Activated T-helper 2 cell treated with anti-CD3 and anti-CD28 coated beads, Interferon-gamma antibody, Interleukin-2, Interleukin-4, amounts not matched to agents 10 μg/mL and 5 μg/mL and 100 μg/mL, durations not matched to agents 14 hours and 24 hours and 36 hours (primary cell): ENCODE measurements at regions not wholly inside any gene's neighbourhood (a gene's known extent, or its start where the extent isn't known, plus 50 kb on each side); places are given as distances from the start of the nearest gene placed in this dataset.
"Not testable (repeated sequence)": the region's sequence is repeated elsewhere in the genome, so short reads cannot be mapped to it uniquely, and the experiment has no call there.

Experiments used
- DNase-seq: peaks from one replicate; pipeline ENCODE4 v3.0.0; 2021; ENCODE audit warnings: low spot score
- H3K27ac Mint-ChIP-seq: one replicate; pipeline ENCODE4 v1.8.0; 2021; ENCODE audit warnings: mixed read lengths
- H3K27me3 Mint-ChIP-seq: one replicate; pipeline ENCODE4 v1.8.0; 2021; ENCODE audit warnings: low read depth, mixed read lengths
- H3K36me3 Mint-ChIP-seq: one replicate; pipeline ENCODE4 v1.8.0; 2021; ENCODE audit warnings: low read depth, mixed read lengths
- H3K4me1 Mint-ChIP-seq: one replicate; pipeline ENCODE4 v1.8.0; 2021; ENCODE audit warnings: low read depth, mixed read lengths
- H3K4me3 Mint-ChIP-seq: one replicate; pipeline ENCODE4 v1.8.0; 2021; ENCODE audit warnings: low read depth, mild to moderate bottlenecking, moderate library complexity, mixed read lengths
- H3K9me3 Mint-ChIP-seq: one replicate; pipeline ENCODE4 v1.8.0; 2021; ENCODE audit warnings: mixed read lengths
- intact Hi-C: fragments of 100-400 bp; cut with micrococcal nuclease; formaldehyde crosslinking; loops from one replicate; pipeline ENCODE4 v1.15.1; 2023

DNA sequence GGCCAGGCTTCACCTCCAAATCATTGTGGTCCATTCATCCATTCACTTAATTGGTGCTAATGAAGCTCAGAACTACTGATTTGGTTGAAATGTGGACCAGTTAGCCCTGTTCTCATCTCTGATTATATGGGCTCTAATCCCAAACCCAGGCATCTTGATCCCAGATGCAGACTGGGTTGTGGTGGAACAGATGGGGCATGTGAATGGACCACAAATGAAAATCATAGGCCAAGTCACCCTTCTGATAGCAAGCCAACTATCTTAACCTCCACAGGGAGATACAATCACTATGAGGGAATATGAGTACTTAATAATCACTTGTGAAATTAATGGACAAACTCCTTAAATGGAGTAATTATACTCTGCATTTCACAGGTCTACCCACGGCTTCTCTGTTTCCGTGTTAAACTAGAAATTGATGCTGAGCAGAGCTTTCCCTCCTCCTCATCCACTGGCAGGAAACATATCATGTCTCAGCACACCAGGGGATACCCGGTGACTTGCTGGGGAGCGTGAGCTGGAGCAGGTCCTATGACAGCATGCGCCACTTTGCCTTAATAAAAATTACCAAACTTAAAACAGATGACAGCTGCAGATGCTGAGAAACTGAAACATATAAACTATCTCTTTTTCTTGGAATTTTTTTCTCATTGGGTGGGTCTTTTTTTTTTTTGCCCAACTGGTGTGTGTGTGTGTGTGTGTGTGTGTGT lies 108.8 kb upstream of the HEY2 start:
- H3K36me3 Mint-ChIP-seq: no peaks in the 10 kb centered on the region
- intact Hi-C loops: no loop called here
- no peaks in the 10 kb centered on the region for H3K4me1 Mint-ChIP-seq
- DNase-seq: no peak
- no peak overlapping the region for H3K4me3 Mint-ChIP-seq
- H3K27ac Mint-ChIP-seq: no peak overlapping the region
- H3K9me3 Mint-ChIP-seq: no peaks in the 10 kb centered on the region
- H3K27me3 Mint-ChIP-seq: no peaks in the 10 kb centered on the region

DNA sequence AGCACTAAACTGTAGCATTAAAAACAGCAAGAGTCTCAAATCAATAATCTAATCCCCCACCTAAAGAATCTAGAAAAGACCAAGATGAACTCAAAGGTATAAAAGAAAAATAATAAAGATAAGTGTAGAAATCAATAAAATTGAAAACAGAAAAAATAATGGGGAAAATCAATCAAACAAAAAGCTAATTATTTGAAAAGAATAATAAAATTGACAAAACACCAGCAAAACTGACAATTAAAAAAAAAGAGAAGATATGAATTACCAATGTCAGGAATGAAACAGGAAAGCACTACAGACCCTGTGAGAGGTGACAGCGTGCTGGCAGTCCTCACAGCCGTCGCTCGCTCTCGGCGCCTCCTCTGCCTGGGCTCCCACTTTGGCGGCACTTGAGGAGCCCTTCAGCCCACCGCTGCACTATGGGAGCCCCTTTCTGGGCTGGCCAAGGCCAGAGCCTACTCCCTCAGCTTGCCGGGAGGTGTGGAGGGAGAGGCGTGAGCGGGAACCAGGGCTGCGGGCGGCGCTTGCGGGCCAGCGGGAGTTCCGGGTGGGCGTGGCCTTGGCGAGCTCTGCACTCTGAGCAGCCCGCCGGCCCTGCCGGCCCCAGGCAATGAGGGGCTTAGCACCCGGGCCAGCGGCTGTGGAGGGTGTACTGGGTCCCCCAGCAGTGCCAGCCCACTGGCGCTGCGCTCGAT lies 105.3 kb upstream of the HEY2 start:
- H3K27ac Mint-ChIP-seq, H3K36me3 Mint-ChIP-seq, intact Hi-C loops, H3K4me3 Mint-ChIP-seq, H3K27me3 Mint-ChIP-seq, H3K9me3 Mint-ChIP-seq, H3K4me1 Mint-ChIP-seq, DNase-seq: not testable (repeated sequence)

DNA sequence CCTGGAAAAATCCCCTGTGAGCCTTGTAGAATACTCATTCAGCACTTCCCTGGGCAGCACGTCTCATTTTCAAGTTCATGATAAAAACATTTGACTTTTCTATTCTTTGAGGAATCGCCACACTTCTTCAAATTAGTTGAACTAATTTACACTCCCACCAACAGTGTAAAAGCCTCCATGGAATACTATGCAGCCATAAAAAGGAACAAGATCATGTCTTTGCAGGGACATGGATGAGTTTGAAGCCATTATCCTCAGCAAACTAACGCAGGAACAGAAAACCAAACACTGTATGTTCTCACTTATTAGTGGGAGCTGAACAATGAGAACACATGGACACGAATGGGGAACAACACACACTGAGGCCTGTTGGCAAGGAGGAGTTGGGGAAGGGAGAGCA lies 102.0 kb upstream of the HEY2 start:
- Mint-ChIP-seq H3K9me3 (no peaks in the 10 kb centered on the region), H3K27me3 (peaks cover 4% of the 10 kb centered on the region), H3K4me3 (no peak overlapping the region), H3K27ac (no peak overlapping the region), H3K36me3 (no peaks in the 10 kb centered on the region), H3K4me1 (no peaks in the 10 kb centered on the region)
- DNase-seq: no peak
- intact Hi-C loops: no loop called here

DNA sequence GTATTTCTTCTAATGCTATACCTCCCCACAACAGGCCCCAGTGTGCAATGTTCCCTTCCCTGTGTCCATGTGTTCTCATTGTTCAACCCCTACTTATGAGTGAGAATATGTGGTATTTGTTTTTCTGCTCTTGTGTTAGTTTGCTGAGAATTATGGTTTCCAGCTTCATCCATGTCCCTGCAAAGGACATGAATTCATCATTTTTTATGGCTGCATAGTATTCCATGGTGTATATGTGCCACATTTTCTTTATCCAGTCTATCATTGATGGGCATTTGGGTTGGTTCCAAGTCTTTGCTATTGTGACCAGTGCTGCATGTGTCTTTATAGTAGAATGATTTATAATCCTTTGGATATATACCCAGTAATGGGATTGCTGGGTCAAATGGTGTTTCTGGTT lies 95.7 kb upstream of the HEY2 start:
- intact Hi-C loops, DNase-seq, H3K9me3 Mint-ChIP-seq, H3K27me3 Mint-ChIP-seq, H3K4me1 Mint-ChIP-seq, H3K36me3 Mint-ChIP-seq, H3K27ac Mint-ChIP-seq, H3K4me3 Mint-ChIP-seq: not testable (repeated sequence)

DNA sequence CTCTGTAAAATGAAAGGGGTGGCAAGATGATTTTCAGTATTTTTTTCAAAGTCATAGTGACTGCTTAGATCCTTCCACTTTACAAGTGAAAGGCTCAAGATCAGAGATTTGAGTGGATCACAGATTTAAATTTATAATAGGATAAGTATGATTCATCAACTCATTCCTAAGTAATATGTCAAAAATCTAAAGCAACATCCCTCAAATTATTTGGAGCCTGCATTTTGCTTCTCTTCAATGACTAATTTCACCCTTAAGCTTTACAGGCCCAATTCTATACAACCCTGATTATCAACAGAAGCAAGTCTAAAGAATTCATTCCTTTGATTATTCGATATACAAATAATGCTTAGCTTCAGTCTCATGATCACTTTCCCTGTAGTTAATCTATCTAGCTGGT lies 93.9 kb upstream of the HEY2 start:
- Mint-ChIP-seq H3K27me3 (peaks cover 9% of the 10 kb centered on the region), H3K4me1 (no peaks in the 10 kb centered on the region), H3K36me3 (no peaks in the 10 kb centered on the region), H3K9me3 (no peaks in the 10 kb centered on the region), H3K27ac (no peak overlapping the region), H3K4me3 (no peak overlapping the region)
- intact Hi-C loops: no loop called here
- DNase-seq: no peak

DNA sequence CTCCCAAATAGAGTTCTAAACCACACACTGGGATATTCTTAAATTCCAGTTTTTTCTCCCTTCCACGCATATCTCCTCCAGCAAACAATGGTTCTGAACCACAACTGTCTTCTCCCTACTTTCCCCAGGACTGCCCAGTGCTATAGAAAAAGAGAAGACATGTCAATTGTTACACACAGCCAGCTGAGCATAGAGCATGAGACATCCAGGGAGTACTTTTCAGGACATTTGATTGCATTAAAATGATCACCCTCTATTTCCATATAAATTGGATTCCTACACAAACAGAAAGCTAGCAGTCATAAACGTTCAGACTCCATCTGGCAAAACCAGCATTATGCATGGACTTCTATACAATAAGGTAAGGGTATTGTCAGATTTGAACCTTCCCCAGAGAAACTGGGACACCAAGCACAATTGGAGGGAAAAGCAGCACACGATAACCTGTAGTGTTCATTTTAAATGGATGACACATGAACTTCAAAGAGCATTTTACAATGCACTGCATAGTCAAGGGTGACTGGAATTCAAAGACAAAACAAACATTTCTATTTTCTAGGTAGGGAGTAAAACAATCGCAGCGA lies 93.1 kb upstream of the HEY2 start:
- Mint-ChIP-seq H3K9me3 (no peaks in the 10 kb centered on the region), H3K27ac (no peak overlapping the region), H3K27me3 (peaks cover 7% of the 10 kb centered on the region), H3K4me3 (no peak overlapping the region), H3K4me1 (no peaks in the 10 kb centered on the region), H3K36me3 (no peaks in the 10 kb centered on the region)
- intact Hi-C loops: no loop called here
- no peak for DNase-seq

DNA sequence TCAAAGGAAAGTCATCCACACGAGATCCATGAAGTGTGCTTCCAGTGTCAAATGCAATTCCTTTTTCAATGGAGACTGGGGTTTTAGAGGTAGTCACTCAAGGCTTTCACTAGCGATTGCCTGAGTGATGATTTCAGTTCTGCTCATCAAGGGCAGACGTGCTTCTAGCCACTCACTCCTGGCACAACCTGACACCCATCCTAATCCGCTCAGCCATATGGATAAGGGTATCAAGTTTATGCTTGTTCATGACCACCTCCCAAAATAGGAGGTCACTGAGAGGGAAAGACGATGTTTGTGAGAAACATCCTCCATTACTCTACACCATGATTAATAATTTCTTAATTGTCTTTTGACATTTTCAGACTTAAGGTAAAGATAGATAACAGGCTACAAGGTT lies 91.3 kb upstream of the HEY2 start:
- no peak overlapping the region for H3K27ac Mint-ChIP-seq
- H3K36me3 Mint-ChIP-seq: no peaks in the 10 kb centered on the region
- peaks cover under 1% of the 10 kb centered on the region for H3K4me1 Mint-ChIP-seq
- H3K27me3 Mint-ChIP-seq: peaks cover 8% of the 10 kb centered on the region
- no peak overlapping the region for H3K4me3 Mint-ChIP-seq
- intact Hi-C loops: no loop called here
- H3K9me3 Mint-ChIP-seq: no peaks in the 10 kb centered on the region
- DNase-seq: no peak

DNA sequence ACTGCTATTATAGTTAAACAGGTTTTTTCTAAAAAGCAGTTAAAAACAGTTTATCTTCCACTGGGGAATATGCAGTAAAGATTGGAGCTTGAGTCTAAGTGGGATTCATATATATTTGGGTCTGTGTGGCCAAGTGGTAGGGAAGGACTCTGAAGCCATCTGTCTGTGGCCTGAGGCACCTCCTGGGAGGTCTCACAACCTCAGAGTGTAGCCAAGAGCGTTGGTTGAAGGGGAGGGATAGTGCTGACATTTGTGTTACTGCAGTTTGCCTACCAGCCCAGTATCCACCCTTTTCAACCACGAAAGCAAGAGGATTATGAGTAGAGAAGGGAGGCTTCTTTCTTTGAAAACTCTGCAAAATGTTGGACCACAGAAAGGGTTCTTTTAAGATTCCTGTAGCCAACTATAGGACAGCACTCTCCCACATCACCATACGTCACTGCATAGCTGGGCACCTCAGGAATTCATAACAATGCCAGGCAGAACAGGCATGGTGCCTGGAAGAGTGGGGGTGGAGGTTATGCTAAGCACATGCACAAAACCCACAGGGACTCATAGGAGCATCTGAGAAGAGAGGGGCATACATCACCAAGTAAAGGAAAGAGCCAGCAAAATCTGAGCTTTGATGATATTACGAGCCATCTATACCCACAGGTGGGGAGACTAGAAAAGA lies 90.5 kb upstream of the HEY2 start:
- intact Hi-C loops: no loop called here
- no peak overlapping the region for H3K27ac Mint-ChIP-seq
- H3K27me3 Mint-ChIP-seq: peaks cover 9% of the 10 kb centered on the region
- no peak overlapping the region for H3K4me3 Mint-ChIP-seq
- DNase-seq: no peak
- peaks cover 2% of the 10 kb centered on the region for H3K4me1 Mint-ChIP-seq
- no peaks in the 10 kb centered on the region for H3K36me3 Mint-ChIP-seq
- no peaks in the 10 kb centered on the region for H3K9me3 Mint-ChIP-seq

DNA sequence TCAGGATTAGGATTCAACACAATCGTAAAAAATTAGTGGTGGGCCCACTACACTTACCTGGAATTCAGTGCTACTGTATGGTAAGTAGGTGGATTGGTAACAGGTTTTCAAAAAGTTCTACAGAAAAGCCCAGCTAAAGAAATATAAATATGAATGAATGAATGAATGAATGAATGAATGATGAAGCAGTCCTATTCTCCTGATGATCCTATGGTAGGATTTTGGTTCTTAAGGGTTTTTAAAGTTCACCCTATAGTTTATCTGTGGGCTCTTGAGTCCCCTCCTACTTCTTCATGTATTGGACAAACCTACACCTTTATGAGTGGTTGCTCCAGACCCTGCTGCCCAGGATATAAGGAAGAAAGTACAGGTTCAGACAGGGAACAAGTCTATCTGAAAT lies 89.5 kb upstream of the HEY2 start:
- Mint-ChIP-seq H3K27me3 (peaks cover 9% of the 10 kb centered on the region), H3K36me3 (no peaks in the 10 kb centered on the region), H3K27ac (no peak overlapping the region), H3K9me3 (no peaks in the 10 kb centered on the region), H3K4me3 (no peak overlapping the region), H3K4me1 (peaks cover 2% of the 10 kb centered on the region)
- intact Hi-C loops: no loop called here
- no peak for DNase-seq

DNA sequence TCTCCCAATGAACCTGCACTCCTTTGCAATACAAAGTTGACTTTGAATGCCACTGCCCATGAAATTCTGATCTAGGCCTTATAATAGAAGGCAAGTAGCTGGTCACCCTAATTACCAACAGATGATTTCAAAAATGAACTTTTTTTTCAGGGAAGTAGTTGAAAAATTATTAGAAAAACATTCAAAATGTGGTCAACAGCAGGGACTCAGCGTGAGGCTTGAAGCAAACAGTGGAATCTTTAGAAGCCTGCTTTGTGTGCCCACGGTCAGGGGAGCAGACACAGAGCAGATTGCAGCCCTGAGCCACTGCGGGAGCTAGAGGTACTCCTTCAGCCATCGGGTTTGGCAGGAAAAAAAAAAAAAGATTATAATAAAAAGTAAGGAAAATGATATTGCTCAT lies 87.1 kb upstream of the HEY2 start:
- H3K9me3 Mint-ChIP-seq: no peaks in the 10 kb centered on the region
- no peak overlapping the region for H3K4me3 Mint-ChIP-seq
- H3K27me3 Mint-ChIP-seq: peaks cover 4% of the 10 kb centered on the region
- intact Hi-C loops: no loop called here
- DNase-seq: no peak
- H3K36me3 Mint-ChIP-seq: no peaks in the 10 kb centered on the region
- H3K4me1 Mint-ChIP-seq: peaks cover 2% of the 10 kb centered on the region
- H3K27ac Mint-ChIP-seq: no peak overlapping the region

DNA sequence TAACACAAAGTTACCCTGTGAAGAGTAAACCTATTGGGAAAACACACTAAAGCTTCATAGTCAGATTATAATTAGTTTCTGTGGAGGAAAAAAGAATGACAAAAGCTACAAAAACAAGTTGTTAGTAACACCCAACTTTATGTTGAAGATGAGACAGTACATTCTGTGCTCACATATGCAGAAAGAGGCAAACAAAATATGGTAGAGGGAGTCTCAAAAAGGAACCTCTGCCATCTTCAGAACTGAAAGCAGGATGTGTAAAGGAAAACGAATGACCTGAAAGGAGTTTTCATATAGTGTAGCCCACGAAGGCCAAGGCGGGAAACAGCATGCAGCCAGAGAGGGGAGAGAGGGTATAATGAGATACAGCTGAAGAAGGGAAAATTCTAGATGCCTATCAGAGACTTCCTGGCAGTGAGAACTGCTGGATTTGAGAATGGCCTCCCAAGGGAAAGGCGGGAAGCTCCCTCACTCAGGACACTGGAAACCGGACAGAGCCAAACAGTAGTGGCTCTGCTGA lies 84.1 kb upstream of the HEY2 start:
- no peak overlapping the region for H3K27ac Mint-ChIP-seq
- no peak for DNase-seq
- no peak overlapping the region for H3K4me3 Mint-ChIP-seq
- H3K36me3 Mint-ChIP-seq: no peaks in the 10 kb centered on the region
- H3K4me1 Mint-ChIP-seq: peaks cover 2% of the 10 kb centered on the region
- intact Hi-C loops: no loop called here
- no peaks in the 10 kb centered on the region for H3K9me3 Mint-ChIP-seq
- peaks cover 2% of the 10 kb centered on the region for H3K27me3 Mint-ChIP-seq

DNA sequence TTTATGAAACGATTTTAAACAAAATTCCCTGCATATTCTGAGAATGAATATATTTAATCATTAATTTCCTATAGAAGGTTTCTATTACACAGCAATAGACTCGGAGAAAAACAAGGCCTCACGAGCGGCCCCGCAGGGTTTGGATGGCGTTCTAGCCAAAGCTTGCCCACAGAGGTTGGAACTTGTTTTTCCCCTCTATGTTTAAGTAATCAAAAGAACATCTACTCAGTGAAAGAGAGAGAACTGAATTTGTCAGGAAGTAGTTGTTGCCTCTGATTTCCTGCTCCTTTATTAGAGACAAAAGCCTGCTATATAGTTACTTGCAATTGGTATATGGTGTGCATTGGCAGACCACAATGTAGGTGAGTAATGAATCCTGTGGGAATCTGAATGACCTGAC lies 82.1 kb upstream of the HEY2 start:
- Mint-ChIP-seq H3K27me3 (peaks cover 2% of the 10 kb centered on the region), H3K36me3 (no peaks in the 10 kb centered on the region), H3K4me1 (peaks cover 2% of the 10 kb centered on the region), H3K4me3 (no peak overlapping the region), H3K27ac (no peak overlapping the region), H3K9me3 (no peaks in the 10 kb centered on the region)
- DNase-seq: no peak
- intact Hi-C loops: no loop called here

DNA sequence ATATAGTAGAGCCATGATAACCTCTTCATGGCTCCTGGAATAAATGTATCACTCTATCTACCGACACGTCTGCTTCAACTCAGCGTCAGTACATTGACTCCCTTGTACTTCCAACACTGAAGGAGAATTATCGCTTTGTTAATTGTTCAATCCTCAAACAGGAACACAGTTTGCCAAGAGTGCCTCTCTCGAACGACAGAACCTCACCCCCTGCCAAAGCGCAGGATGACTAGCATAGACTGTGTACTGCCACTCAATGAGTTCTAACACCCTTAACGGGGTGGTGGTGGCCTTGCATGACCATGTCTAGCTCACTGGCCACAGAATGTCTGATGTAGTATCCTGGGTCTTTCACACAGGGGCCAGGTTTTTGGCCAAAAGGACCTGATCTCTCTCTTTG lies 81.4 kb upstream of the HEY2 start:
- Mint-ChIP-seq H3K9me3 (no peaks in the 10 kb centered on the region), H3K27me3 (peaks cover 2% of the 10 kb centered on the region), H3K27ac (no peak overlapping the region), H3K4me1 (peaks cover 2% of the 10 kb centered on the region), H3K36me3 (no peaks in the 10 kb centered on the region), H3K4me3 (no peak overlapping the region)
- no peak for DNase-seq
- intact Hi-C loops: no loop called here
